Dendritic cell treated with granulocyte-macrophage colony-stimulating factor and Interleukin-4, amounts not matched to agents 40 ng/mL and 50 ng/mL, for 4 days (primary cell): ENCODE measurements at regions not wholly inside any gene's neighbourhood (a gene's known extent, or its start where the extent isn't known, plus 50 kb on each side); places are given as distances from the start of the nearest gene placed in this dataset.

Source experiments
- H3K27ac Mint-ChIP-seq: one replicate; pipeline ENCODE4 v1.8.0; 2022; ENCODE audit warnings: mild to moderate bottlenecking, mixed read lengths
- H3K27me3 Mint-ChIP-seq: one replicate; pipeline ENCODE4 v1.8.0; 2022; ENCODE audit warnings: mild to moderate bottlenecking, mixed read lengths
- H3K36me3 Mint-ChIP-seq: one replicate; pipeline ENCODE4 v1.8.0; 2022; ENCODE audit warnings: low read depth, mixed read lengths
- H3K4me1 Mint-ChIP-seq: one replicate; pipeline ENCODE4 v1.8.0; 2022; ENCODE audit warnings: low read depth, mixed read lengths
- H3K4me3 Mint-ChIP-seq: one replicate; pipeline ENCODE4 v1.8.0; 2022; ENCODE audit warnings: mild to moderate bottlenecking, moderate library complexity, mixed read lengths
- H3K9me3 Mint-ChIP-seq: one replicate; pipeline ENCODE4 v1.8.0; 2022; ENCODE audit warnings: mixed read lengths
- intact Hi-C: fragments of 100-400 bp; cut with micrococcal nuclease; formaldehyde crosslinking; loops from one replicate; pipeline ENCODE4 v1.15.0; 2022

DNA sequence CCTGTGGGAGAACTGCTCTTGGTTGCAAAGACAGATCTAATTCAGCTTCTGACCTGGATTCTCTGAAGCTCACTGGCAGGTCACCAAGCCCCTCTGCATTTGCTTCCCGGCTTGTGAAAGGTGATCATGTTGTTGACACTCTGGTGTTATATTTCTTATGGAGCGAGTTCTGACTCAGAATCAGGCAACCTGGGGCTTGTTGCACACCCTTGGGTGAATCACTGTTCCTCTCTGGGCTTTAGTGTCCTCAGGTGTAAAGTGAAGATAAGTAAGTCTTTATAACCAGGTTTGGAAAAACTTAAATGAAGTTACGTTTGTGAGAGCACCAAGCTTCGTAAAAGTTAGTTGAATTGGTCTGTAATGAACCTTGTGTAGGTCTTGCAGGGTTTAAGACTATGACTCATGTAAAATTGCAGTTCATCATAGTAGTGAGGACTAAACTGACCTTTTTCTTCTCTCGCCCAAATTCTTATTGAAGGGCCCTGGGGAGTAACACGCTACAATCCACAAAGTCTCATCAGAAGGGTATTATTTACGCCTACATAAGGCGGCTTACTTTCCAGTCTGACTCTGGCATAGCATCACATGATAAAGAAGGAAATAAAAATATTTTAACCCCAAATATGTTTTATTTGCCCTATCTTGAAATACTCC lies 218.6 kb downstream of the TMEM38B start:
- Mint-ChIP-seq H3K9me3 (no peaks in the 10 kb centered on the region), H3K4me1 (no peaks in the 10 kb centered on the region), H3K27ac (no peak overlapping the region), H3K36me3 (no peaks in the 10 kb centered on the region), H3K27me3 (peaks cover 1% of the 10 kb centered on the region), H3K4me3 (no peak overlapping the region)
- intact Hi-C loops = no loop called here

DNA sequence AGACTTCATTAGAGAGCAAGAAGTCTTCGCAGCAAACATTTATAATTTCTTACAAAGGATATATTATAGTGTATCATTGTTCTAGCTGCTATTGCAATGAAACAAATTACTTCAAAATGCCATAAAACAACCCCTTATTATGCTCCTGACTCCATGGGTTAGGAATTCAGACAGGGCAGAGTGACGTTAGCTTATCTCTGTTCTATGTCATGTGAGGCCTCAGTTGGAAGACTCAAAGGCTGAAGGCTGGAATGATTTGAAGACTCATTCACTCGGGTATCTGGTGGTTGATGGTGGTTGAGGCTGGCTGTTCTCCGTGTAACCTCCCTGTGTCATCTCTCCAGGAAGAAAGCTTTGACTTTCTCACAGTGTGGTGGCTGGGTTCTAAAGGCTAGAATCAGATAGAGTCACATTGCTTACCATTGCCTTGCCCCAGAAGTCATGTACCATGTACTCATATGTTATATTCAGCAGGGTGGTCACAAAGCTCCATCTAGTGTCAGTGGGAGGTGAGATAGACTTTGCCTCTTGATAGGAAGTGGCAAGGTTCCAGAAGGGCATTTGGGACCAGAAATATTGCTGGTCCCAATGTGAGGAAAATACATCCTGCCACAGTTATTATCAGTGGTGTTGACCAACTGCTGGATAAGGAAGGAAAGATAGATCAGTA lies 226.9 kb downstream of the TMEM38B start:
- H3K27me3 Mint-ChIP-seq = no peaks in the 10 kb centered on the region
- no peak overlapping the region for H3K27ac Mint-ChIP-seq
- H3K36me3 Mint-ChIP-seq = no peaks in the 10 kb centered on the region
- no peaks in the 10 kb centered on the region for H3K9me3 Mint-ChIP-seq
- H3K4me1 Mint-ChIP-seq = no peaks in the 10 kb centered on the region
- H3K4me3 Mint-ChIP-seq = no peak overlapping the region
- intact Hi-C loops = no loop called here

DNA sequence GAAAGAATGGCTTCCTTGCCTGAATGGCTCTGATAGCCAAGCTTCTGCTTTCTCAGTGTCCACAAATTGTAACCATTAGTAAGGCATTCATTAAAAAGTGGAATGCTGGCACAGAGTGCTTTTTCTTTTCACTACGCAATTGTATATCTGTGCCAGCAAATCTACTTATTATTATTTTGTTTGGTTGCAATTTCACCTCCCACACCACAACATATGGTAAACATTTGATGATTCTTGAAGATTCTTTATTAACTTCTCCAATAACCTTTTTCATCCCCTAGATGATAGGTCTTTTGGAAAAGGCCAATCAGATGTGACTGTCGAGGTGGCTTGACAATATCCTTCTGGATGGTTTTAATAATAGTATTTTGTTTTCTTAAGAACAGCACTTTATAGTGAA lies 234.1 kb downstream of the TMEM38B start:
- Mint-ChIP-seq H3K27me3 (no peaks in the 10 kb centered on the region), H3K36me3 (no peaks in the 10 kb centered on the region), H3K9me3 (peaks cover 20% of the 10 kb centered on the region), H3K4me1 (no peaks in the 10 kb centered on the region), H3K27ac (no peak overlapping the region), H3K4me3 (no peak overlapping the region)
- intact Hi-C loops = no loop called here

DNA sequence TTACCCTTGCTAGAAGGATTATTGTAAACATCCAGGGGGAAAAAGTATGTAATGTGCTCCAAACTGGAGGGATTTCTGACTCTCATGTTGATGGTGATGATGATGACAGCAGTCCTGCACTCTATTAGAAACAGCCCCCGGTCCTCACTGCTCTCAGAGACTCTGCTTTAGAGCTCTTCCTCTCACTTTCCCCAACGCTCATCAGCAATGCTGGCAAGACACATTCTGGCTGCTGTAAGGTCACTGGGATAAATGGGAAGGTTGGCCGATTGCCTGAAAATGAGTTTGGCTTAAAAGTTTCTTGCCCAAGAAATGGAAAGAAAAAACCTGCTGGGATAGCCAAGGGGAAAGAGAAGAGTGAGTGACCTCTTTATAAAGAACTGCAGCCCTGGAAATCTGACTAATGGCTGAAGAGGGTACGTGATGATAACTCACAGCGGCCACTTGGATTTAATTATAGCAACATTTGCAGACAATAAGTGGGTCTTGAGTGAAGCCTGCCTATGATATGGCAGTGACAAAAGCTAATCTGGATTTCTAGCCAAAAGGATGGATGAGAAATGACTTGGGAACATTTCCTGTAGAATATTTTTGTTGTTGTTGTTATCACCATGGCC lies 235.8 kb downstream of the TMEM38B start:
- H3K9me3 Mint-ChIP-seq = peaks cover 34% of the 10 kb centered on the region
- no peaks in the 10 kb centered on the region for H3K4me1 Mint-ChIP-seq
- H3K27ac Mint-ChIP-seq = no peak overlapping the region
- no peaks in the 10 kb centered on the region for H3K27me3 Mint-ChIP-seq
- H3K4me3 Mint-ChIP-seq = no peak overlapping the region
- no peaks in the 10 kb centered on the region for H3K36me3 Mint-ChIP-seq
- intact Hi-C loops = no loop called here

DNA sequence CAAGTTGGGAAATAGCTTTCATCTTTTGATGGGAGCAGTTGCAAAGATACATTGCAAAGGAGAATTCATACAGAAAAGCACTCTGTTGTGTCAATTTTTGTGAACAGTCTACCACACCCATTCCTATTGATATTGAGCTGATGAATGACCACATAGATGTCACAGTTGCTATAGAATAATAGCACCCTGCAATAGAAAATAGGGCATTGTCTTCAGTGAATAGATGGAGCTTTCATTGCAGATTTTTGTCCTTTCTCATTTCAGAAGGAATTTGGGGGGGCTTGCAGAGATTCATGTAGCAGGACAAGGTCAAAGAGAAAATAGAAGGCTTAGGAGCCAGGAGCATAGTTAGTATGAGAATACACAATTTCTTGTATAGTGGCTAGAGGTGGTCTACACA lies 237.9 kb downstream of the TMEM38B start:
- H3K36me3 Mint-ChIP-seq = no peaks in the 10 kb centered on the region
- H3K9me3 Mint-ChIP-seq = peaks cover 34% of the 10 kb centered on the region
- no peak overlapping the region for H3K4me3 Mint-ChIP-seq
- no peaks in the 10 kb centered on the region for H3K4me1 Mint-ChIP-seq
- no peaks in the 10 kb centered on the region for H3K27me3 Mint-ChIP-seq
- H3K27ac Mint-ChIP-seq = no peak overlapping the region
- intact Hi-C loops = no loop called here

DNA sequence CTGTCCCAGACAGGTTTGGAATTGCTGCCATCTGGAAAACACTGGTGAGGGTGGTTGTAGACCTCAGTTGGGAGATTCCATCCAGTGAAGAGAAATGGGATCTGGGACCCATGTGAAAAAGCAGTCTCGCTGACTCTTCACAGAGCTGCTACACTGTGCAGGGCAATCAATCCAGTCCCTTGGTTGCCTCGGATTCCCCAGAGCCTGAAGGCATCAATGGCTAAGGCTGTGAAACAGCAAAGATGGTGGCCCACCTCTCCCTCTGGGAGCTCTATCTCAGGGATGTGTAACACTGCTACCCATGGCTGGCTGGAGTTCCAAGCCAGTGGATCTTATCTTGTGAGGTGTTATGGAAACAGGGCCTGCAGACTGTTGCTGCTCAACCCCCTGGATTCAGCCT lies 256.1 kb downstream of the TMEM38B start:
- intact Hi-C loops = no loop called here
- Mint-ChIP-seq H3K9me3 (peaks cover 37% of the 10 kb centered on the region), H3K4me3 (no peak overlapping the region), H3K27me3 (no peaks in the 10 kb centered on the region), H3K27ac (no peak overlapping the region), H3K4me1 (no peaks in the 10 kb centered on the region), H3K36me3 (no peaks in the 10 kb centered on the region)

DNA sequence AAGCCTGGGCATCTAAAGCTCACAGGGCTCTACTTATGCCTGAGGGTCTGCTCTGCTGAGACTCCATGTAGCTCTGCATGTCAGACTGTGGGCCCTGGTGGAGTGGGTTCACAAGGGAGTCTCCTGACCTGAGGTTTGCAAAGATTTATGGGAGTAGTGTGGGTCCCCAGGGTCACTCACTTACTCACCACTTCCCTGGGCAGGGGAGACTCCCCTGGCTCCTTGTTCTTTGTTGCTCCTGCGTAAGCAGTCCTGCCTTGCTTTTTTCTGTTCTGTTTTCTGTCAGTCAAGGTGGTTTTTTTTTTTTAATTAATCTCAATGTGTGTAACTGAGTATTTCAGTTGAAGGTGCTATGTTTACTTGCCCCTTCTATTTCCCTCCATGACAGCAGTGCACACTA lies 256.6 kb downstream of the TMEM38B start:
- Mint-ChIP-seq H3K36me3 (no peaks in the 10 kb centered on the region), H3K9me3 (peaks cover 37% of the 10 kb centered on the region), H3K4me3 (no peak overlapping the region), H3K4me1 (no peaks in the 10 kb centered on the region), H3K27ac (no peak overlapping the region), H3K27me3 (no peaks in the 10 kb centered on the region)
- intact Hi-C loops = no loop called here

DNA sequence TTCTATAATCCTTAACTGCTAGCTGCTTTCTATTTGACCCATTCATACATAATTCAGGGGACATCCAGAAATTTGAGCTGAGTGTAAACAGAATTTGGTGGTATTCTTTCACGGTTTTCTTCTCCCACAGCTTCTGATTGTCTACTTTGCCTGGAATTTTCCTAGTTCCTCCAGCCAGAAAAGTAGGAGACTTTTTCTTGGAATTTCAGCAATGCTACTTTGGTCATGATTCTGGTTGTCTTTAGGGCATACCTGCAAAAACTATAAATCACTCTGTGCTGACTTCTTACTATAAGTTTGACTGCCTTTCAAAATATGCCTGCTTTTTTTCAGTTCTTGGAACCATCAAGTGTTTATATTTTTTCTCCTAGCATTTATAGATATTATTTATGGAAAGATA lies 260.2 kb downstream of the TMEM38B start:
- H3K9me3 Mint-ChIP-seq = peaks cover 8% of the 10 kb centered on the region
- intact Hi-C loops = no loop called here
- no peaks in the 10 kb centered on the region for H3K4me1 Mint-ChIP-seq
- H3K36me3 Mint-ChIP-seq = no peaks in the 10 kb centered on the region
- H3K4me3 Mint-ChIP-seq = no peak overlapping the region
- no peaks in the 10 kb centered on the region for H3K27me3 Mint-ChIP-seq
- no peak overlapping the region for H3K27ac Mint-ChIP-seq

DNA sequence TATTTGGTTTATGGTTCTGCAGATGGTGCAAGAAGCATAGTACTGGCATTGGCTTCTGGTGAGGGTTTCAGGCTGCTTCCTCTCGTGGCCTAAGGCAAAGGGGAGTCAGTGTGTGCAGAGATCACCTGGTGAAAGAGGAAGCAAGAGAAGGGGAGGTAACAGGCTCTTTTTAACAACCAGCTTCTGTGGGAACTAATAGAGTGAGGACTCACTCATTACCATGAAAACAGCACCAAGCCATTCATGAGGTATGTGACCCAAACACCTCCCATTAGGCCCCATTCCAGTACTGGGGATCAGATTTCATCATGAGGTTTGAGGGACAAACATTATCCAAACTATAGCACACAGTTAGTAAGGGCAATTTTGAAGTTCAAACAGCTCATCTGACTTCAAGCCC lies 263.5 kb downstream of the TMEM38B start:
- intact Hi-C loops = no loop called here
- Mint-ChIP-seq H3K27ac (no peak overlapping the region), H3K27me3 (no peaks in the 10 kb centered on the region), H3K4me3 (no peak overlapping the region), H3K4me1 (no peaks in the 10 kb centered on the region), H3K36me3 (no peaks in the 10 kb centered on the region), H3K9me3 (no peaks in the 10 kb centered on the region)

DNA sequence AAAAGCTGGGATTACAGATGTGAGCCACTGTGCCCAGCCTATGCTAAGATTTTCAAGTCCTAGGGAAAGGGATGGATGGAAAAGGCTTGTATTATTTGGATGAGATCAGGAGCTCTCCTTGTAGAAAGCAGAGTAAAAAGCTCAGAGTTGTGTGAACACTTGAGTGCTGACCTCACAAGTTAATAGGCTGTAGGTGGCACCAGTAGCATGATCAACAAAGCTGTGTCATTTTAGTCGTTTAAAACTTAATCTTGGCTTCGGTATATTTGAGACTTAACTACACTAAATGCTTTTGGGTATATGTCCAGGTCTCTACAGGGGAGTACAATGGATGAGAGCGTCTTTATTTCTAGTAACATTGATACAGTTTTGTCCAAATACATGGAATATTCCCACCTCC lies 264.2 kb downstream of the TMEM38B start:
- Mint-ChIP-seq H3K27me3 (no peaks in the 10 kb centered on the region), H3K36me3 (no peaks in the 10 kb centered on the region), H3K9me3 (no peaks in the 10 kb centered on the region), H3K27ac (no peak overlapping the region), H3K4me3 (no peak overlapping the region), H3K4me1 (no peaks in the 10 kb centered on the region)
- intact Hi-C loops = no loop called here

DNA sequence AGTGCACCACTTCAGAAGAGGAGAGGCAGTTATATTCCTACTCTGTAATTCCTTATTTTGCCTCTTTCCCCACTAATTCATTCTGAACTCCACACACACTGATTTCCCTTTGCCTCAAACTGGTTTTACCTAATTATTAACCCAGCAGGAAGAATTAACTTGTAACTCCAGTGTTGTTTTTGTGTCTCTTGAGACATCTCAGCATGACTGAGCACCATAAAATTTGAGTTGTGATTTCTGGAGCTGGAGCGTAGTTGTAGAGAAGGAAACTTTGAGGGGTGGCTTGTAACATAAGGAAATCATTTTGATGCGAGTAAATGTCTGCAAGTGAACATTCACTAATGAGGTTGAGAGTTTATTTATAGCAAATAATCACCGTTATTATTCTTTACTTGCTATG lies 265.2 kb downstream of the TMEM38B start:
- Mint-ChIP-seq H3K27me3 (no peaks in the 10 kb centered on the region), H3K4me1 (no peaks in the 10 kb centered on the region), H3K4me3 (no peak overlapping the region), H3K27ac (no peak overlapping the region), H3K36me3 (no peaks in the 10 kb centered on the region), H3K9me3 (no peaks in the 10 kb centered on the region)
- intact Hi-C loops = no loop called here

DNA sequence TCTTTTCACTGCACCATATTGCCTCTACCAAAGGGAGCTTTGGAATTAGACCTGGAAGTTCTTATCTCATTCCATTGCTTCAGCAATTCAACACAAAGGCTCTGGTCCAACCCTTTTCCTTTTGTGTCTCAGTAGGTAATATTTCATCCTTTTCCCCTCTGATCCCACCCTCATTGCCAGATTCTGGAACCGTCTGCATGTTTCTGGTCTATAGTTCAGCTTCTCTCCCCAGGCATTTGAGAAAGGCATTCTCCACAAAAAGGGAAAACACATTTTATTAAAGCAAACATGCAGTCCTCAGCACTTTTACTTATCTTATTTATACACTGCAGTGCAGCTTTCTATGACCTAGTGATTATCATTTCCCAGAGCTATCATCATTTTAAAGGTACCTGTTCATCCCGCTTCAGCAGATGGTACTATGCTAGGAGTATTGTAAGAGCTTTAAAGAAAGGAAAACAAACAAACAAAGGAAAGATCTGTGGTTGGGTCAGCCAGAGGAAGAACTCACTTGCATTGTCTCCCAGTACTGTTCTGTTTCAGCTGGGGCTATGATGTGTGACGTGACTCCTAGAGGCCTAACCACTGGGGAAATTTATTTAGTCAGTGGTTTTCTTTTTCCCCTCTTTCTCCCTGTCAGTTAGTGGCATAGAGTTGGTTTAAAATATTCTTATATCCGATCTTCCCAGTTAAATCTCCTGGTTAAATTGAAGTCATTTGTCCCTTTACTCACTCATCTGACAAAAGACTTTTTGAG lies 269.2 kb downstream of the TMEM38B start:
- H3K4me3 Mint-ChIP-seq = no peak overlapping the region
- no peaks in the 10 kb centered on the region for H3K4me1 Mint-ChIP-seq
- no peaks in the 10 kb centered on the region for H3K36me3 Mint-ChIP-seq
- no peak overlapping the region for H3K27ac Mint-ChIP-seq
- no peaks in the 10 kb centered on the region for H3K9me3 Mint-ChIP-seq
- intact Hi-C loops = no loop called here
- H3K27me3 Mint-ChIP-seq = no peaks in the 10 kb centered on the region

DNA sequence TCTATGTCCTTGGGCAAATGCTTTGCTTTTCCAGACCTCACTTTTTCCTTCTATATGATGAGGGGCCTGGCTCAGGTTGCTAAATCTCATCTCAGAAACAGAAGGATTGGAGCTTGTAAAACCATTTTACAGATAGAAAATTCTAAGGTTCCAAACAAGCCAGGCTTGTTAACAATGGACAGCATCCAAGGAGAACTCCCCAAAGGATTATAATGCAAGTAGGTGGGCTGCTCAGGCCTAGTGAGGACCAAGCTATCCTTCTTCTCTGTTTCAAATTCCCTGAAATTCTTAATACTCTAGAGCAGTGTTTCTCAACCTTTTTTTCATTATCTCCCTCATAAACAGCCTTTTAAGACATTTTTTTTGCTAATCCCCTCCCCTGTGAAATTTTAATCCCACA lies 269.8 kb downstream of the TMEM38B start:
- H3K4me1 Mint-ChIP-seq = no peaks in the 10 kb centered on the region

DNA sequence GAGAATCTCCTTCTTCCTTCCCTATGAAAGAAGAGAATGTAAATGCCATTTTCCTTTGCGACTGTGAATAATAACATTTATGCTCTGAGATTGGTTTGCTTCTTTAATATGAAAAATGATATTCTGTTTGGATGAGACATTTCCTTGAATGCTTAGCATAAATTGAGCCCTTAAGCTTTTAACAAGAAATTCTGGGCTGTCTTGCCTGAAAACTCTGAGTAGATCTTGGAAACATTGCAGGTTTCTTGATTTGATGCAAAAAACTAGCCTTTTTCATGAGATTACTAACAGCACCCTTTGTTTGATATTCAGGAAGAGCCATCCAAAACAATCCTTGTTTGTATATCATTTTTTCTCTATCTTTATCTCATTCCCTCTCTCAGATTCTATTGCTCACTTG lies 272.5 kb downstream of the TMEM38B start:
- no peaks in the 10 kb centered on the region for H3K9me3 Mint-ChIP-seq
- no peaks in the 10 kb centered on the region for H3K27me3 Mint-ChIP-seq
- no peaks in the 10 kb centered on the region for H3K4me1 Mint-ChIP-seq
- no peak overlapping the region for H3K27ac Mint-ChIP-seq
- intact Hi-C loops = no loop called here
- no peaks in the 10 kb centered on the region for H3K36me3 Mint-ChIP-seq
- H3K4me3 Mint-ChIP-seq = no peak overlapping the region

More for the DNA sequence above, 269.8 kb downstream of the TMEM38B start:
- H3K27me3 Mint-ChIP-seq = no peaks in the 10 kb centered on the region
- H3K9me3 Mint-ChIP-seq = no peaks in the 10 kb centered on the region
- H3K36me3 Mint-ChIP-seq = no peaks in the 10 kb centered on the region
- H3K27ac Mint-ChIP-seq = no peak overlapping the region
- intact Hi-C loops = no loop called here
- H3K4me3 Mint-ChIP-seq = no peak overlapping the region
